DOHH2 (cell line): ENCODE measurements at regions not wholly inside any gene's neighbourhood (a gene's known extent, or its start where the extent isn't known, plus 50 kb on each side); places are given as distances from the start of the nearest gene placed in this dataset.

Experiments
- EZH2phosphoT487 ChIP-seq: fragments of 200-600 bp; sonication (generic); IDR thresholded peaks from 2 replicates; pipeline ENCODE4 v1.6.1; 2017; ENCODE audit warnings: borderline replicate concordance, mild to moderate bottlenecking, antibody characterized with exemption, low read length, moderate library complexity, mixed read lengths
- TF ChIP-seq, protein P1 (sequence below): fragments of 200-600 bp; sonication (generic); IDR thresholded peaks from one replicate; pipeline ENCODE4 v1.5.1; 2014; ENCODE audit warnings: antibody characterized with exemption, mild to moderate bottlenecking, low read depth, low read length; ENCODE audit not compliant: poor library complexity, severe bottlenecking

DNA sequence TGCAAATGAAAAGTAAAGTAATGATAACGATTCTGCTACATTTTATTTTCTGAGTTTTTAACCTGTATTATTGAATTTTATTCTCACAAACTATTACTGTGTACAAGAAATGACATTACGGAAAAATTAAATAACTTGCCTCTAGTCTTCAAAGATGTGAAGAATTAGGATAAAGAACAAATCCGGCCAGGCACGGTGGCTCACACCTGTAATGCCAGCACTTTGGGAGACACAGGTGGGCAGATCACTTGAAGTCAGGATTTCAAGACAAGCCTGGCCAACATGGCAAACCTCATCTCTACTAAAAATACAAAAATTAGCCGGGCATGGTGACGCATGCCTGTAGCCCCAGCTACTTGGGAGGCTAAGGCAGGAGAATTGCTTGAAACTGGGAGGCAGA, 1584.4 kb upstream of the SEL1L start:
- TF ChIP-seq, protein P1, sequence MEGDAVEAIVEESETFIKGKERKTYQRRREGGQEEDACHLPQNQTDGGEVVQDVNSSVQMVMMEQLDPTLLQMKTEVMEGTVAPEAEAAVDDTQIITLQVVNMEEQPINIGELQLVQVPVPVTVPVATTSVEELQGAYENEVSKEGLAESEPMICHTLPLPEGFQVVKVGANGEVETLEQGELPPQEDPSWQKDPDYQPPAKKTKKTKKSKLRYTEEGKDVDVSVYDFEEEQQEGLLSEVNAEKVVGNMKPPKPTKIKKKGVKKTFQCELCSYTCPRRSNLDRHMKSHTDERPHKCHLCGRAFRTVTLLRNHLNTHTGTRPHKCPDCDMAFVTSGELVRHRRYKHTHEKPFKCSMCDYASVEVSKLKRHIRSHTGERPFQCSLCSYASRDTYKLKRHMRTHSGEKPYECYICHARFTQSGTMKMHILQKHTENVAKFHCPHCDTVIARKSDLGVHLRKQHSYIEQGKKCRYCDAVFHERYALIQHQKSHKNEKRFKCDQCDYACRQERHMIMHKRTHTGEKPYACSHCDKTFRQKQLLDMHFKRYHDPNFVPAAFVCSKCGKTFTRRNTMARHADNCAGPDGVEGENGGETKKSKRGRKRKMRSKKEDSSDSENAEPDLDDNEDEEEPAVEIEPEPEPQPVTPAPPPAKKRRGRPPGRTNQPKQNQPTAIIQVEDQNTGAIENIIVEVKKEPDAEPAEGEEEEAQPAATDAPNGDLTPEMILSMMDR: no peak
- TF ChIP-seq EZH2phosphoT487: no peak
